Peyer's patch (tissue), 4 donors: ENCODE measurements at regions not wholly inside any gene's neighbourhood (a gene's known extent, or its start where the extent isn't known, plus 50 kb on each side); places are given as distances from the start of the nearest gene placed in this dataset.

Source experiments
- DNase-seq, 3 donors: peaks; one replicate each; pipeline ENCODE4 v3.0.0-alpha.2; 2017 to 2019
- H3K27ac ChIP-seq, 4 donors: fragments of 200-600 bp; sonication (generic); one replicate each; pipeline ENCODE4 v1.5.1; 2016 to 2019
- H3K27me3 ChIP-seq, 2 donors: fragments of 200-600 bp; sonication (generic); one replicate each; pipeline ENCODE4 v1.5.1; 2019
- H3K36me3 ChIP-seq, 3 donors: fragments of 200-600 bp; sonication (generic); one replicate each; pipeline ENCODE4 v1.5.1; 2016 to 2019
- H3K4me1 ChIP-seq, 4 donors: fragments of 200-600 bp; sonication (generic); one replicate each; pipeline ENCODE4 v1.5.1; 2016 to 2019
- H3K4me3 ChIP-seq, 4 donors: fragments of 200-600 bp; sonication (generic); 1 replicate in 3 of 4; 2 replicates in 1 of 4; pipeline ENCODE4 v1.5.1; 2016 to 2019; ENCODE audit warnings: mild to moderate bottlenecking in 1 of 4
- H3K9me3 ChIP-seq, 4 donors: fragments of 200-600 bp; sonication (generic); one replicate each; pipeline ENCODE4 v1.5.1; 2016 to 2019; ENCODE audit warnings: mild to moderate bottlenecking in 1 of 4
- POLR2A ChIP-seq, 2 donors: fragments of 450-650 bp; IDR thresholded peaks; one replicate each; pipeline ENCODE4 v1.5.1; 2017; ENCODE audit warnings: antibody characterized with exemption in 2 of 2, mild to moderate bottlenecking in 2 of 2, moderate library complexity in 2 of 2
- TF ChIP-seq, protein P1 (sequence below), 6 experiments: fragments of 450-650 bp in 4 of 6; fragments of 200-600 bp in 2 of 6; sonication (generic) in 1 of 6; IDR thresholded peaks; one replicate each; pipeline ENCODE4 v1.5.1; 2017 to 2019; ENCODE audit warnings: antibody characterized with exemption in 6 of 6, mild to moderate bottlenecking in 3 of 6, moderate library complexity in 1 of 6

DNA sequence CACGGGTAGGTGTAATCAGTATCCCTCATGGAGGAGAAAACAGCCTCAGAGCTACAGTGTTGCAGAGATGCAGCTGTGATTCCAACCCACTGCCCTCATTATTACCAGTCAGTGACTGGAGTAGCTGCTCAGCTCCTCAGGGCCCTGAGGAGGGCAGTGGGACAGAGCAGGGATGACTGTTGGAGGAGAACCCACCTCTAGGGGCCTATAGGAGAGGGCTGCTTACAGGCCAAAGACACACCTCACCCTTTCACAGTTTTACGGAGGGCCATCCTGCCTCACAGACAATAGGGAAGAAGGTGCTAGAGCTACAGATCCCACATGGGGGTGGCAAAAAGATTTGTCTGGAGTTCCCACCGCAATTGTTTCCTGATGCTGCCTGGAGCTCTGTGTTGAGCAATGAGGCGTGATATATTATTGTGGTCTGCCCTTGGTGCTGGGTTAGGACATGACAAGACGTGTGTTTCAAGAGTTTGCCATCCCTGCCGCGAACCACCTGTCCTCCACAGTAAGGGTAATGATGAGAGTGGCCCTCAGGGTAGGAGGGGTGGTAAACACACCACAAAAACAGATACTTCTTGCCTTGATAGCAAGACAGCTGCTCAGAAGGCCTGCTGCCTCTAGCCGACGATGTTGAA, 140.5 kb upstream of the TPM1 start:
- no peak for DNase-seq
- Histone ChIP-seq H3K27ac (peak overlapping the region in 1 of 4 donors; percentile 73), H3K4me3 (no peak overlapping the region), H3K4me1 (peaks cover 0 to 12% (median 0%) of the 10 kb centered on the region in 4 donors), H3K9me3 (no peaks in the 10 kb centered on the region), H3K27me3 (no peaks in the 10 kb centered on the region), H3K36me3 (no peaks in the 10 kb centered on the region)
- no peak for TF ChIP-seq POLR2A (IDR thresholded peaks at IDR 0.05)
- TF ChIP-seq, protein P1, sequence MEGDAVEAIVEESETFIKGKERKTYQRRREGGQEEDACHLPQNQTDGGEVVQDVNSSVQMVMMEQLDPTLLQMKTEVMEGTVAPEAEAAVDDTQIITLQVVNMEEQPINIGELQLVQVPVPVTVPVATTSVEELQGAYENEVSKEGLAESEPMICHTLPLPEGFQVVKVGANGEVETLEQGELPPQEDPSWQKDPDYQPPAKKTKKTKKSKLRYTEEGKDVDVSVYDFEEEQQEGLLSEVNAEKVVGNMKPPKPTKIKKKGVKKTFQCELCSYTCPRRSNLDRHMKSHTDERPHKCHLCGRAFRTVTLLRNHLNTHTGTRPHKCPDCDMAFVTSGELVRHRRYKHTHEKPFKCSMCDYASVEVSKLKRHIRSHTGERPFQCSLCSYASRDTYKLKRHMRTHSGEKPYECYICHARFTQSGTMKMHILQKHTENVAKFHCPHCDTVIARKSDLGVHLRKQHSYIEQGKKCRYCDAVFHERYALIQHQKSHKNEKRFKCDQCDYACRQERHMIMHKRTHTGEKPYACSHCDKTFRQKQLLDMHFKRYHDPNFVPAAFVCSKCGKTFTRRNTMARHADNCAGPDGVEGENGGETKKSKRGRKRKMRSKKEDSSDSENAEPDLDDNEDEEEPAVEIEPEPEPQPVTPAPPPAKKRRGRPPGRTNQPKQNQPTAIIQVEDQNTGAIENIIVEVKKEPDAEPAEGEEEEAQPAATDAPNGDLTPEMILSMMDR (IDR thresholded peaks at IDR 0.05), result no peak

DNA sequence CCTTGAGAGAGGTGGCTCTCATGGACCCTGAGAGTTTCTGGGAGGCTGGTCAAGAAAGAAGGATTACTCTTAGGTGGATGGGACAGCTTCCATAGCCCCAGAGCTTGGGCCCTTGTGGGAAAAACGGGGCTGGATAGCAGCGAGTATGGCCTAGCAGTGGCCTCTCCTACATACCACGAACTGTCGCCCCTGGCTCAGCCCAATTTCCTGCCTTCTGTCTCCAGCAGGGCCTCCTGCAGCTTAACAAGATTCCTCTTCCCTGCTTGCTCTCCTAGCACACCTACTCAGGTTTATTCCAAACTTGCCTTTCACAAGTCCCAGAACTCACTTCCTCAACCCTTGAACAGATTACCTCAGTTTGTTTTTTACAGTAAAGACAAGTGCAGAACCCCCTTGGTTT, 139.7 kb upstream of the TPM1 start:
- Histone ChIP-seq H3K27ac (no peak overlapping the region), H3K36me3 (no peaks in the 10 kb centered on the region), H3K4me1 (peaks cover 0 to 4% (median 0%) of the 10 kb centered on the region in 4 donors), H3K4me3 (no peak overlapping the region), H3K27me3 (no peaks in the 10 kb centered on the region), H3K9me3 (no peaks in the 10 kb centered on the region)
- TF ChIP-seq, protein P1 (IDR thresholded peaks at IDR 0.05), result no peak
- TF ChIP-seq POLR2A (IDR thresholded peaks at IDR 0.05), result no peak
- no peak for DNase-seq

DNA sequence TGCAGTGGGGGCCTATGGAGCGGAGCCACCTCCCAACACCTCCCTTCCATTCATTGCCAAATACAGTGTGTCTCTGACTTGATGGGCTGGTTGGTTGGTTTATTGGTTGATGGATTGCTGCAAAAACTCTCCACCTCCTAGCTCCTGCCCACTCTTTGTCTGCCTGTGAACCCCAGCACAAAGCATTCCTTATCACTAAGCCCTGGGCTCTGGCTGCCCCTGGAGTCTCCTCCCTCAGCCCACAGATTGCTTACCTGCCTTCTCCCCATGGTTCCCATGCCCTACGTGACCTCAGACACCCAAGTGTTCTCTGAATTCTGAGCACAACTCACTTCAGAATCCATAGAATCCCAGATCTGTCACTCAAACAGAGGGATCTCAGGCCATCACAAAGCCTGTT, 139.1 kb upstream of the TPM1 start:
- Histone ChIP-seq H3K36me3 (no peaks in the 10 kb centered on the region), H3K9me3 (no peaks in the 10 kb centered on the region), H3K4me1 (no peaks in the 10 kb centered on the region), H3K27ac (no peak overlapping the region), H3K27me3 (no peaks in the 10 kb centered on the region), H3K4me3 (no peak overlapping the region)
- no peak for DNase-seq
- TF ChIP-seq POLR2A (IDR thresholded peaks at IDR 0.05), result no peak
- TF ChIP-seq, protein P1 (IDR thresholded peaks at IDR 0.05), result no peak

- Histone ChIP-seq H3K36me3 (no peaks in the 10 kb centered on the region), H3K9me3 (no peaks in the 10 kb centered on the region), H3K4me3 (no peak overlapping the region), H3K27me3 (no peaks in the 10 kb centered on the region), H3K4me1 (no peaks in the 10 kb centered on the region), H3K27ac (no peak overlapping the region)
- TF ChIP-seq, protein P1 (IDR thresholded peaks at IDR 0.05), result no peak
- no peak for TF ChIP-seq POLR2A (IDR thresholded peaks at IDR 0.05)
- DNase-seq, result no peak
These were observed 138.3 kb upstream of the TPM1 start for GRCh38 chr15:62904041-62904910.

GRCh38 chr15:62906627-62907026, 135.9 kb upstream of the TPM1 start:
- Histone ChIP-seq H3K4me3 (no peak overlapping the region), H3K4me1 (no peaks in the 10 kb centered on the region), H3K27me3 (no peaks in the 10 kb centered on the region), H3K27ac (no peak overlapping the region), H3K9me3 (no peaks in the 10 kb centered on the region), H3K36me3 (no peaks in the 10 kb centered on the region)
- no peak for DNase-seq
- TF ChIP-seq, protein P1 (IDR thresholded peaks at IDR 0.05), result no peak
- TF ChIP-seq POLR2A (IDR thresholded peaks at IDR 0.05), result no peak
